Naive thymus-derived CD4-positive, alpha-beta T cell (primary cell): ENCODE measurements at regions not wholly inside any gene's neighbourhood (a gene's known extent, or its start where the extent isn't known, plus 50 kb on each side); places are given as distances from the start of the nearest gene placed in this dataset.
"Not testable (repeated sequence)": the region's sequence is repeated elsewhere in the genome, so short reads cannot be mapped to it uniquely, and the experiment has no call there.

Source experiments
- ATAC-seq: fragments of 150-1000 bp; cut with Tn5 transposase; 2 replicates; pipeline ENCODE4 v1.10.0; 2021; ENCODE audit warnings: mild to moderate bottlenecking, moderate library complexity
- CTCF ChIA-PET: fragments of 350-600 bp; sonication (Branson Sonifier 250); formaldehyde crosslinking; loops from one replicate; lab custom pipeline; 2021; ENCODE audit warnings: antibody characterized with exemption; lab: Charles Lee
- POLR2A ChIA-PET: fragments of 350-600 bp; sonication (Branson Sonifier 250); formaldehyde crosslinking; loops from one replicate; lab custom pipeline; 2021; ENCODE audit warnings: antibody characterized with exemption, inconsistent platforms; lab: Charles Lee
- DNase-seq, 9 donors: peaks; one replicate each; pipeline versions ENCODE4 v3.0.0 to v3.0.0-alpha.2; 2020 to 2022; ENCODE audit warnings: mixed read lengths in 1 of 9
- H3K27ac ChIP-seq: one replicate; pipeline ENCODE4 v1.7.0; 2013; ENCODE audit warnings: mild to moderate bottlenecking, low read depth, low read length, moderate library complexity
- H3K27me3 ChIP-seq, 2 donors: one replicate each; pipeline ENCODE4 v1.7.0; 2013; ENCODE audit warnings: low read length in 2 of 2, mild to moderate bottlenecking in 2 of 2, moderate library complexity in 2 of 2; ENCODE audit not compliant: control insufficient read depth in 2 of 2, insufficient read depth in 2 of 2
- H3K36me3 ChIP-seq, 3 experiments: 1 replicate in 2 of 3; 2 replicates in 1 of 3; pipeline ENCODE4 v1.7.0; 2013; ENCODE audit warnings: low read length in 3 of 3, mild to moderate bottlenecking in 3 of 3, moderate library complexity in 1 of 3; ENCODE audit not compliant: insufficient read depth in 3 of 3, control insufficient read depth in 2 of 3
- H3K4me1 ChIP-seq, 2 donors: one replicate each; pipeline ENCODE4 v1.7.0; 2013; ENCODE audit warnings: low read length in 2 of 2, mild to moderate bottlenecking in 2 of 2, moderate library complexity in 1 of 2; ENCODE audit not compliant: control insufficient read depth in 2 of 2, insufficient read depth in 2 of 2
- H3K4me3 ChIP-seq: 2 replicates; pipeline ENCODE4 v1.7.0; 2013; ENCODE audit warnings: mild to moderate bottlenecking, low read length
- H3K9me3 ChIP-seq, 3 experiments: 1 replicate in 2 of 3; 2 replicates in 1 of 3; pipeline ENCODE4 v1.7.0; 2013; ENCODE audit warnings: low read length in 3 of 3; ENCODE audit not compliant: control insufficient read depth in 2 of 3
- H3K27ac Mint-ChIP-seq, 9 donors: one replicate each; pipeline ENCODE4 v1.8.0; 2020 to 2022; ENCODE audit warnings: mixed read lengths in 9 of 9, mild to moderate bottlenecking in 8 of 9, moderate library complexity in 5 of 9, inconsistent platforms in 2 of 9
- H3K27me3 Mint-ChIP-seq, 5 donors: one replicate each; pipeline ENCODE4 v1.8.0; 2021 to 2022; ENCODE audit warnings: mixed read lengths in 5 of 5, mild to moderate bottlenecking in 1 of 5
- H3K36me3 Mint-ChIP-seq, 5 donors: one replicate each; pipeline ENCODE4 v1.8.0; 2020 to 2022; ENCODE audit warnings: mixed read lengths in 5 of 5, mild to moderate bottlenecking in 3 of 5, inconsistent platforms in 1 of 5
- H3K4me1 Mint-ChIP-seq, 7 donors: one replicate each; pipeline ENCODE4 v1.8.0; 2020 to 2022; ENCODE audit warnings: mixed read lengths in 7 of 7, mild to moderate bottlenecking in 3 of 7, inconsistent platforms in 1 of 7
- H3K4me3 Mint-ChIP-seq, 10 donors: one replicate each; pipeline ENCODE4 v1.8.0; 2020 to 2022; ENCODE audit warnings: mild to moderate bottlenecking in 10 of 10, mixed read lengths in 10 of 10, moderate library complexity in 6 of 10, inconsistent platforms in 2 of 10
- H3K9me3 Mint-ChIP-seq, 11 donors: one replicate each; pipeline ENCODE4 v1.8.0; 2020 to 2022; ENCODE audit warnings: mixed read lengths in 11 of 11, mild to moderate bottlenecking in 4 of 11, inconsistent platforms in 1 of 11, moderate library complexity in 1 of 11
- intact Hi-C, 2 donors: fragments of 100-400 bp; cut with micrococcal nuclease; formaldehyde crosslinking; loops; one replicate each; pipeline ENCODE4 v1.15.1; 2023

DNA sequence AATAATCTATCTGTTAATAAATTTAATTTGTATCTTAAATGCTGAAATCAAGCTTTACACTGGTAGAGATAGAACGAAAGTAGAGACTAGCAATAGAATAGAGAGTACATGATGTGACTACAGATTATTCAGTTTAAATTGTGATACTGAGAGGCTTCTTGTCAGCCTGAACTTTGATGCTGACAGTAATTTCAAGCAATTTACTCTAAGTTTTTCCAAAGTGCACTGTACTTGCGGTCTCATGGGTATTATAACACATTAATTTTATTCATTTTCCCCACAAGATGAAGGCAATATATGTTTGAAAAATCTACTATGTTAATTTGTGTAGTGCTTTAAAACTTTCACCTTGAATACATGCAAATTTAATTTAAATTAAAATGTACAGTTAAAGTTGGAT lies 914.0 kb upstream of the FBXO33 start:
- Mint-ChIP-seq H3K4me1 (no peaks in the 10 kb centered on the region), H3K27ac (no peak overlapping the region), H3K36me3 (no peaks in the 10 kb centered on the region), H3K4me3 (no peak overlapping the region), H3K27me3 (no peaks in the 10 kb centered on the region), H3K9me3 (peaks cover 0 to 8% (median 6%) of the 10 kb centered on the region in 11 donors)
- ATAC-seq (no peak), DNase-seq (no peak)
- H3K27ac ChIP-seq: no peak overlapping the region
- intact Hi-C loops: no loop called here
- no peaks in the 10 kb centered on the region for H3K4me1 ChIP-seq
- H3K4me3 ChIP-seq: no peak overlapping the region
- CTCF ChIA-PET: no interaction called here
- no peaks in the 10 kb centered on the region for H3K27me3 ChIP-seq
- H3K36me3 ChIP-seq: no peaks in the 10 kb centered on the region
- POLR2A ChIA-PET: no interaction called here
- no peaks in the 10 kb centered on the region for H3K9me3 ChIP-seq

DNA sequence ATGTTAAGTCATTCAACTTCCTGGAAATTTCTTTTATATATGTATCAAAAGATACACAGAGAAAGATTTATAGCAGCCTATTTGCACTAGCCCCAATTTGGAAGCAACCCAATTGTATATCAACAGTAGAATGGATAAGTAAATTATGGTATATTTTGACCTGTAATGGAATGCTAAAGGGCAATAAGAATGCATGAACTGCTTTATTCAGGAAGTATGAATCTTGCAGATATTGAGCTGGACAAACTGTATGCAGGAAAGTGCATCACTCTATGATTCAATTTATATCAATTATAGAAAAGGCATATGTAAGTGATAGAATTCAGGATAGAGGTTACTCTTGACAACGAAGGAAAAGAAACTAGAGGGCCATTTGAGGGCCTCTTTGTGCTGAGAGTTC lies 913.1 kb upstream of the FBXO33 start:
- Mint-ChIP-seq H3K4me3 (no peak overlapping the region), H3K27me3 (no peaks in the 10 kb centered on the region), H3K27ac (no peak overlapping the region), H3K36me3 (no peaks in the 10 kb centered on the region), H3K9me3 (peaks cover 0 to 12% (median 6%) of the 10 kb centered on the region in 11 donors), H3K4me1 (no peaks in the 10 kb centered on the region)
- no peak overlapping the region for H3K27ac ChIP-seq
- no peaks in the 10 kb centered on the region for H3K4me1 ChIP-seq
- H3K36me3 ChIP-seq: no peaks in the 10 kb centered on the region
- H3K9me3 ChIP-seq: no peaks in the 10 kb centered on the region
- H3K4me3 ChIP-seq: no peak overlapping the region
- ATAC-seq: no peak
- no peaks in the 10 kb centered on the region for H3K27me3 ChIP-seq
- CTCF ChIA-PET: no interaction called here
- no peak for DNase-seq
- POLR2A ChIA-PET: no interaction called here
- intact Hi-C loops: no loop called here

DNA sequence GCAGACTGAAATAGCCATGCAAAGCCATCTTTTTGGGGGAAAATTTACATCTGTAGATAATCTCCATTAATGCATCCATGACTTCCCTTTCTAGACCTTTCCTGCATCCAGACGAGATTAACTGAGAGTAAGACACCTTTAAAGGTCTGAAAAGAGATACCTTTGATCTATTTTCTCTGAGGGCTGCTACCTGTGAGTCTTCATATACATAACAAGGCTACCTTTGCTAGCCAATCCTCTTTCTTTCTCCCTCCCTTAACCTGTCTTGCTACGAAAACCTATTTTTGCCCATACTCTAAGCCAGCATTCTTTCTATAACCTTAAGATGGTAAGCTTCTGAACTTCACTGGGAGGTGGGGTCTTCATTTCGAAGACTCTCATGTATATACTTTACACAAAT lies 908.5 kb upstream of the FBXO33 start:
- H3K36me3 Mint-ChIP-seq: no peaks in the 10 kb centered on the region
- no peaks in the 10 kb centered on the region for H3K4me1 ChIP-seq
- ATAC-seq (no peak), DNase-seq (no peak)
- H3K36me3 ChIP-seq: no peaks in the 10 kb centered on the region
- no peak overlapping the region for H3K27ac ChIP-seq
- POLR2A ChIA-PET: no interaction called here
- no peaks in the 10 kb centered on the region for H3K27me3 Mint-ChIP-seq
- no peak overlapping the region for H3K27ac Mint-ChIP-seq
- H3K9me3 Mint-ChIP-seq: peaks cover 0 to 11% (median 0%) of the 10 kb centered on the region in 11 donors
- intact Hi-C loops: no loop called here
- H3K4me3 ChIP-seq: no peak overlapping the region
- H3K4me3 Mint-ChIP-seq: no peak overlapping the region
- H3K27me3 ChIP-seq: no peaks in the 10 kb centered on the region
- CTCF ChIA-PET: no interaction called here
- H3K9me3 ChIP-seq: no peaks in the 10 kb centered on the region
- no peaks in the 10 kb centered on the region for H3K4me1 Mint-ChIP-seq

DNA sequence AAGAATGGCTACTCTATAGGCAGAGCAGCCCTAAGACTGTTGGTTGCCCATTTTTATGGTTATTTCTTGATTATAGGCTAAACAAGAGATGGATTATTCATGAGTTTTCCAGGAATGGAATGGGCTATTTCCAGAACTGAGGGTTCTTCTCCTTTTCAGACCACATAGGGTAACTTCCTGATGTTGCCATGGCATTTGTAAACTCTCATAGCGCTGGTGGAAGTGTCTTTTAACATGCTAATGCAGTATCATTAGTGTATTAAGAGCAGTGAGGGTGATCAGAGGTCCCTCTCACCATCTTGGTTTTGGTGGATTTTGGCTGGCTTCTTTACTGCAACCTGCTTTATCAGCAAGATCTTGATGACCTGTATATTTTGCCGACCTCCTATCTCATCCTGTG lies 904.6 kb upstream of the FBXO33 start:
- peaks cover 0 to 17% (median 5%) of the 10 kb centered on the region in 11 donors for H3K9me3 Mint-ChIP-seq
- no peaks in the 10 kb centered on the region for H3K36me3 ChIP-seq
- no peaks in the 10 kb centered on the region for H3K4me1 ChIP-seq
- intact Hi-C loops: no loop called here
- H3K27ac ChIP-seq: no peak overlapping the region
- H3K27ac Mint-ChIP-seq: no peak overlapping the region
- ChIA-PET CTCF (no interaction called here), POLR2A (no interaction called here)
- H3K4me1 Mint-ChIP-seq: no peaks in the 10 kb centered on the region
- no peak overlapping the region for H3K4me3 Mint-ChIP-seq
- ATAC-seq: no peak
- DNase-seq: no peak
- no peak overlapping the region for H3K4me3 ChIP-seq
- no peaks in the 10 kb centered on the region for H3K27me3 ChIP-seq
- H3K27me3 Mint-ChIP-seq: no peaks in the 10 kb centered on the region
- no peaks in the 10 kb centered on the region for H3K36me3 Mint-ChIP-seq
- no peaks in the 10 kb centered on the region for H3K9me3 ChIP-seq

DNA sequence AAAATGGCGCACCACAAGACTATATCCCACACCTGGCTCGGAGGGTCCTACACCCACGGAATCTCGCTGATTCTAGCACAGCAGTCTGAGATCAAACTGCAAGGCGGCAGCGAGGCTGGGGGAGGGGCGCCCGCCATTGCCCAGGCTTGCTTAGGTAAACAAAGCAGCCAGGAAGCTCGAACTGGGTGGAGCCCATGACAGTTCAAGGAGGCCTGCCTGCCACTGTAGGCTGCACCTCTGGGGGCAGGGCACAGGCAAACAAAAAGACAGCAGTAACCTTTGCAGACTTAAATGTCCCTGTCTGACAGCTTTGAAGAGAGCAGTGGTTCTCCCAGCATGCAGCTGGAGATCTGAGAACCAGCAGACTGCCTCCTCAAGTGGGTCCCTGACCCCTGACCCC lies 894.3 kb upstream of the FBXO33 start:
- peaks cover 0 to 20% (median 3%) of the 10 kb centered on the region in 11 donors for H3K9me3 Mint-ChIP-seq
- CTCF ChIA-PET, ATAC-seq, H3K36me3 ChIP-seq, DNase-seq, H3K27ac ChIP-seq, intact Hi-C loops, H3K4me3 ChIP-seq, H3K36me3 Mint-ChIP-seq, H3K4me1 Mint-ChIP-seq, H3K27me3 Mint-ChIP-seq, H3K27ac Mint-ChIP-seq, POLR2A ChIA-PET, H3K4me3 Mint-ChIP-seq, H3K4me1 ChIP-seq, H3K27me3 ChIP-seq, H3K9me3 ChIP-seq: not testable (repeated sequence)

DNA sequence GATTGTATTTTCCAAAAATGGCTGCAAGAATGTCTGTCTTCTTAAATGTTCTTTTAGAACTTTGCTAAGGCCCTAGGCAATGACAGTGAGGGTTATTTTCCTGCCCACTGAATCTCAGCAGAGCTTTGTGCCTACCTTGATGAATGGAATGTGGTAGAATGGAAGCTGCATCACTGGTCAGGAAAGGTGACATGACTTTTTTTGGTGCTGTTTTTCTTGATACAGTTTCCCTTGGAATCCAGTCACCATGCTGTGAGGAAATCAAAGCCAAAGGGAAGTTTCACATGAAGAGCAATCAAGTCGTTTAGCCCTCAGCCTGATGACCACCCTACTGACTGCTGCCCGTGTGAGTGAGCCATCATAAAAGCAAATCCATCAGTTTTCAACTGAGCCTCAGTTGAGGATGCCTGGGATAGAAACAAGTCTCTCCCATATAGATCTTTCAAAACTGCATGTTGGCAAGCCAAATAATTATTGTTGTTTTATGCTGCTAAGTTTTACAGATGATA lies 886.0 kb upstream of the FBXO33 start:
- Mint-ChIP-seq H3K9me3 (peaks cover 0 to 26% (median 6%) of the 10 kb centered on the region in 11 donors), H3K4me3 (no peak overlapping the region), H3K36me3 (no peaks in the 10 kb centered on the region), H3K27me3 (peaks cover 0 to 4% (median 0%) of the 10 kb centered on the region in 5 donors), H3K27ac (no peak overlapping the region), H3K4me1 (no peaks in the 10 kb centered on the region)
- H3K4me3 ChIP-seq: no peak overlapping the region
- no peaks in the 10 kb centered on the region for H3K36me3 ChIP-seq
- ChIA-PET CTCF (no interaction called here), POLR2A (no interaction called here)
- ATAC-seq (no peak), DNase-seq (no peak)
- intact Hi-C loops: no loop called here
- no peaks in the 10 kb centered on the region for H3K27me3 ChIP-seq
- H3K9me3 ChIP-seq: no peaks in the 10 kb centered on the region
- no peak overlapping the region for H3K27ac ChIP-seq
- no peaks in the 10 kb centered on the region for H3K4me1 ChIP-seq

DNA sequence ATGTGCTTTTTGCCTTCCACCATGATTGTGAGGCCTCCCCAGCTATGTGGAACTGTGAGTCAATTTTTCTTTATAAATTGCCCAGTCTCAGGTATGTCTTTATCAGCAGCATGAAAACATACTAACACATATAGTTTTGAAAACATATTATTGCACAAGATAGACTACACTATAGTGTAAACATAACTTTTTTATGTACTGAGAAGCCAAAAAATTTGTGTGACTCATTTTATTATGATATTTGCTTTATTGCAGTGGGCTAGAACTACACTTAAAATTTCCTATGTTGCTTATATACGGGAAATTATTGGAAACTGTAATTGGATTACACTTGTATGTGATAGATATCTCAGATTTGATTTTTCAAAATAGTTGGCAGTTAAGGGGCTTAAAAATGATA lies 885.5 kb upstream of the FBXO33 start:
- Mint-ChIP-seq H3K4me3 (no peak overlapping the region), H3K4me1 (no peaks in the 10 kb centered on the region), H3K27ac (no peak overlapping the region), H3K9me3 (peaks cover 0 to 26% (median 6%) of the 10 kb centered on the region in 11 donors), H3K27me3 (peaks cover 0 to 4% (median 0%) of the 10 kb centered on the region in 5 donors), H3K36me3 (no peaks in the 10 kb centered on the region)
- H3K4me3 ChIP-seq: no peak overlapping the region
- no peak overlapping the region for H3K27ac ChIP-seq
- no peaks in the 10 kb centered on the region for H3K4me1 ChIP-seq
- DNase-seq (no peak), ATAC-seq (no peak)
- H3K9me3 ChIP-seq: no peaks in the 10 kb centered on the region
- ChIA-PET POLR2A (no interaction called here), CTCF (no interaction called here)
- intact Hi-C loops: no loop called here
- H3K27me3 ChIP-seq: no peaks in the 10 kb centered on the region
- no peaks in the 10 kb centered on the region for H3K36me3 ChIP-seq
